Kidney epithelial cell (primary cell): ENCODE measurements at regions not wholly inside any gene's neighbourhood (a gene's known extent, or its start where the extent isn't known, plus 50 kb on each side); places are given as distances from the start of the nearest gene placed in this dataset.
"Not testable (repeated sequence)": the region's sequence is repeated elsewhere in the genome, so short reads cannot be mapped to it uniquely, and the experiment has no call there.

Source experiments
- DNase-seq: peaks from one replicate; pipeline ENCODE4 v3.0.0-alpha.2; 2010; ENCODE audit warnings: low read depth
- H3K27me3 ChIP-seq: 2 replicates; pipeline ENCODE4 v1.6.0; 2011; ENCODE audit warnings: low read length; ENCODE audit not compliant: control insufficient read depth, insufficient read depth
- H3K36me3 ChIP-seq: 2 replicates; pipeline ENCODE4 v1.5.1; 2011; ENCODE audit warnings: low read length; ENCODE audit not compliant: control insufficient read depth, insufficient read depth
- H3K4me3 ChIP-seq: 2 replicates; pipeline ENCODE4 v1.5.1; 2011; ENCODE audit warnings: low read depth, mild to moderate bottlenecking, control low read depth, low read length
- TF ChIP-seq, protein P1 (sequence below): IDR thresholded peaks from 2 replicates; pipeline ENCODE4 v1.5.1; 2011; ENCODE audit warnings: mild to moderate bottlenecking, moderate library complexity, low read length, control low read depth, inconsistent platforms; ENCODE audit not compliant: insufficient read depth, poor library complexity, severe bottlenecking

DNA sequence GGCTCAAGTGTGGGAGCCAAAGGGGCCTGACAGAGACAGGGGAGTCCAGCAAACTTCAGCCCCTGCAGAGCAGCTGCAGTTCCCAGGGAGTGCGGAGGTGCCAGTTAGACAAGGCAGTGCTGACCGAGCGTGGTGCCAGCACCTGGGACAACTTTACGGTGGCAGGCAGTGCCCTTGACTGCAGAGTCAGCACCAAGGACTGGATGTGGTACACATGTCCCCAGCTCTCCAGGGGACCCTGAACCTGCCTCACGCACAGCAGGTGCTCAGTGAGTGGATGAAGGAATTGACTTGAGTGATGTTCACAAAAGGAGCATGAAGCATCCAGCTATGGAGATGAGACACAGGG is 296.5 kb downstream of the SIPA1L2 start:
- Histone ChIP-seq H3K36me3 (no peaks in the 10 kb centered on the region), H3K4me3 (no peak overlapping the region), H3K27me3 (peaks cover 3% of the 10 kb centered on the region)
- TF ChIP-seq, protein P1, sequence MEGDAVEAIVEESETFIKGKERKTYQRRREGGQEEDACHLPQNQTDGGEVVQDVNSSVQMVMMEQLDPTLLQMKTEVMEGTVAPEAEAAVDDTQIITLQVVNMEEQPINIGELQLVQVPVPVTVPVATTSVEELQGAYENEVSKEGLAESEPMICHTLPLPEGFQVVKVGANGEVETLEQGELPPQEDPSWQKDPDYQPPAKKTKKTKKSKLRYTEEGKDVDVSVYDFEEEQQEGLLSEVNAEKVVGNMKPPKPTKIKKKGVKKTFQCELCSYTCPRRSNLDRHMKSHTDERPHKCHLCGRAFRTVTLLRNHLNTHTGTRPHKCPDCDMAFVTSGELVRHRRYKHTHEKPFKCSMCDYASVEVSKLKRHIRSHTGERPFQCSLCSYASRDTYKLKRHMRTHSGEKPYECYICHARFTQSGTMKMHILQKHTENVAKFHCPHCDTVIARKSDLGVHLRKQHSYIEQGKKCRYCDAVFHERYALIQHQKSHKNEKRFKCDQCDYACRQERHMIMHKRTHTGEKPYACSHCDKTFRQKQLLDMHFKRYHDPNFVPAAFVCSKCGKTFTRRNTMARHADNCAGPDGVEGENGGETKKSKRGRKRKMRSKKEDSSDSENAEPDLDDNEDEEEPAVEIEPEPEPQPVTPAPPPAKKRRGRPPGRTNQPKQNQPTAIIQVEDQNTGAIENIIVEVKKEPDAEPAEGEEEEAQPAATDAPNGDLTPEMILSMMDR: no peak
- no peak for DNase-seq

DNA sequence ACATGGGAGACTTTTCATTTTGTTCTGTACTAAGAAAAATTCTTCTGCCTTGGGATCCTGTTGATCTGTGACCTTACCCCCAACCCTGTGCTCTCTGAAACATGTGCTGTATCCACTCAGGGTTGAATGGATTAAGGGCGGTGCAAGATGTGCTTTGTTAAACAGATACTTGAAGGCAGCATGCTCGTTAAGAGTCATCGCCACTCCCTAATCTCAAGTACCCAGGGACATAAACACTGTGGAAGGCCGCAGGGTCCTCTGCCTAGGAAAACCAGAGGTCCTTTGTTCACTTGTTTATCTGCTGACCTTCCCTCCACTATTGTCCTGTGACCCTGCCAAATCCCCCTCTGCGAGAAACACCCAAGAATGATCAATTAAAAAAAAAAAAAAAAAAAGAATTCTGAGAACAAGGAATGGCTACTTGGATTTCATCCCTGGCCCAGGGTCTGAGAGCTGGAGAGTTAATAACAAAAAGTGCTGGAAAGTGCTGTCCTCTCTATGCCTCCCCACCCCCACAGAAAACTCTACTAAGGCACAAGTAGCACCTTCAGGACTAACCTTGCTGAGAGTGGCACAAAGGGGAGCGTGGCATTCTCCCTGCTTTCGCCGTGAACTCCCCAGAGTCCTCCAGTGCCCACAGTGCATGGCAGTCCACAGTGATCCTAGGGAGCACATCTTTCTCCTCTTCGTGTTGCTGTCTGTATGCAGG is 297.1 kb downstream of the SIPA1L2 start:
- not testable (repeated sequence) for H3K36me3 ChIP-seq, H3K4me3 ChIP-seq, H3K27me3 ChIP-seq, DNase-seq

DNA sequence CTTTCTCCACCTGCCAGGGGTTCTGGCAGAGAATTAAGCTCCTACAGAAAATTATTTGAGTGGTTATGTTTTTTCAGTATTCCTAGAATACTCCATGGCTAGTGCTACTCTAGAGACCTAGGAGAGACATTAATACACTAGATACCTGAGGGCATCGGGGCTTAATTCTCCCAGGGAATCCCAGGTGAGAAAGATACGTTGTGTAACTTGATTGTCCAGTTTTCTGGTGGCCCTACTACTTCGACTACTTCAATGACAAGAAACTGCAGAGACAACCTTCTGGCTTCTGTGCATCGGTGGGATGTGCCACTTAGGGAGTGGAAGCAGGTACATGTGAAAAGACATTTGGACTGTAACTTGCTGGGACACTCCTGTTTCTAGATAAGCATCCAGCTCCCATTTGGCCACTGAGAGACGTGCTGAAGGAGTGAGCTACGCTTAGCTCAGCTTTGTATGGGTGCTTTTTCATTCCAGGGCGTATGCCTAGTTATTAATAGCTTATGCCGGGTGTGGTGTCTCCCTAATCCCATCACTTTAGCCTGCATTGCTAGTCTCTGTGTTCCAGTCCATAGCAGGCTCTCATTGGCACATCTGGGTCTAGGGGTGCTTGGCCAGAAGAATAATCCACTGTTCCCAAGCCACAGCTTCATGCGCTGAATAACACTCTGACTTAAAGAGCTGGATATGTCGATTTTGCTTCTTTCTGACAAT is 300.7 kb downstream of the SIPA1L2 start:
- no peaks in the 10 kb centered on the region for H3K36me3 ChIP-seq
- no peaks in the 10 kb centered on the region for H3K27me3 ChIP-seq
- no peak for DNase-seq
- H3K4me3 ChIP-seq: no peak overlapping the region
- TF ChIP-seq, protein P1: no peak

DNA sequence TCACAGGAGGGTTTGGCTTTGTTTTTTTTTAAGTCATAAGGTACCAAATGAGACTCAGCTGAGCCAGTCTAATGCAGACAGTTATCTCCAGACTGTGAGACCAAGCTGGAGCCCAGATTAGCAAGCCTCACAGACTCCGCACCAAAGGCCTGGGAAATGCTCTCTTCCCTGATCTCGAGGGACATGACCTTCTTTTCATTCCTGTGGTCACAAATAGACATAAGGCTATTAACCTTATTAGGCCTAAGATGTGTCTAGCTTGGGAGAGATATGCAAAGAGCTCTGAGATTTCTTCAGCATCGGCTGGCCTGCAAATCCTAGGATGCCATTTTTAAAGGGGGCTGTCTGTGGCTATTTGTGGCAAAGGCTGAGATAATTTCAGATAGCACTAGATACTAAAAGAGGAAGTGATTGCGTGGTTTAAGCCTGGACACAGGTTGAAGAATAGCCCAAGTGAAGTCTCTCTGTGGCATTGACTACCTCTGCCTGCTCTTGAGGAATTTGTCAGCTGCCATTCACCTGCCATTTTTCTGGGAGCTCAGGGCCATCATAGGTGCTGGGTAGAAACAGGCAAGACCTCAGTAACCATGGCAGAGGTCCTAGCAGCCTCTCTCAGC is 301.3 kb downstream of the SIPA1L2 start:
- no peaks in the 10 kb centered on the region for H3K27me3 ChIP-seq
- no peak overlapping the region for H3K4me3 ChIP-seq
- TF ChIP-seq, protein P1: no peak
- DNase-seq: no peak
- no peaks in the 10 kb centered on the region for H3K36me3 ChIP-seq

DNA sequence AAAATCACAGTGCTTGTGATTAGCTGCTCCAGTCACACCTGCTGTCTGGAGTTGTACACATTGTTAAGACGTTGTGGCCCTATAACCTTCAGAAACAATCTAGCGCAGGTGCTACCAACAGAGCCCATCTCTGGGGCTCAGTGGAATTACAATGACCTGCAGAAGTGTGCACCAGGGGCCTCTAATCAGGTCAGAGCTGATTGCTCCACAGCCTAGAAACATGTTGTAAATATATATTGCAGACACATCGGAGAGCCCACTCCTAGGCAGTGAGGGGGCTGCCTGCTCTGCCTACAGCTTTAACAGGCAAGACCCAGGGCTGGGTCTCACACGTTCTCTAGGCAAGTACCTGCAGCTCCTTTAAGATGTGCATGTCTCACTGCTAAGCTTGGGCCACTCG is 302.0 kb downstream of the SIPA1L2 start:
- no peaks in the 10 kb centered on the region for H3K36me3 ChIP-seq
- DNase-seq: no peak
- H3K4me3 ChIP-seq: no peak overlapping the region
- no peaks in the 10 kb centered on the region for H3K27me3 ChIP-seq
- TF ChIP-seq, protein P1: no peak

DNA sequence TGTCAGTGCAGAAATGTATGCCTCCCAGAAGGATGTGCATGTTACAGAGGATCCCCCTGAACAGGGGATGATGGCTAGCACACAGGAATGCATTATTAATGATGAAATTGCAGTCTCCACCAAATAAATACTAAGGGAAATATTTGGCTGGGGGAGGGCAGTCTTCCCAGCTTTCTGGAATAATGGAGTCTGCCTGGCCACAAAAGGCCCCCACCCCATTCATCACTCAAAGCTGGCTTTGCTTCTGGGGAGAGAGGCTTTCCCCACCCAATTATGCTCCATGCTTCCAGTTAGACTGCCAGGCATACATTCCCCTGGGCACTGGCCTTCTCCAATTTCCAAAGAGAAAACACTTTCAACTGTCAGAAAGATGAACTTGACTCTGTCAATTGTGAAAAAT is 302.7 kb downstream of the SIPA1L2 start:
- TF ChIP-seq, protein P1: no peak
- H3K27me3 ChIP-seq: no peaks in the 10 kb centered on the region
- H3K4me3 ChIP-seq: no peak overlapping the region
- H3K36me3 ChIP-seq: no peaks in the 10 kb centered on the region
- no peak for DNase-seq
